Activated CD4-positive, alpha-beta T cell treated with anti-CD3 and anti-CD28 coated beads for 48 hours (primary cell): ENCODE measurements at regions not wholly inside any gene's neighbourhood (a gene's known extent, or its start where the extent isn't known, plus 50 kb on each side); places are given as distances from the start of the nearest gene placed in this dataset.

Experiments used
- DNase-seq: peaks from one replicate; pipeline ENCODE4 v3.0.0-alpha.2; 2020

DNA sequence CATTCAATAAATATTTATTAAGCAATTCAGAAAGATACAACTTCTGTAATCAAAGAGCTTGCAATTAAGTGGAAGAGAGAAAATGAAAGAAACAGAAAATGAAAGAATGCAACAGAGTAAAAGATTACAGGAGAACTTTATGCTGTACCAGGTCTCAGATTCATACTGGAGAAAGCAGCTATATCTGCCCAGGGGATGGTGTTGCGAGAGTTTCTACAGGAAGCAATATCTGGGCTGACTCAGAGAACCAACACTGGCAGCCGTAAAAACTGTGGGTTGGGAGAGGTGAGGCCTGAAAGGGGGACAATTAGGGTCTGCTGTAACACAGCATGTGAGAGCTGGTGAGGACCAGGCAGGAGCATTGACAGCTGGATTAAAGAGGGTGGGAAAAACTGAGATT, 256.7 kb upstream of the TCF21 start:
- DNase-seq, result no peak

DNA sequence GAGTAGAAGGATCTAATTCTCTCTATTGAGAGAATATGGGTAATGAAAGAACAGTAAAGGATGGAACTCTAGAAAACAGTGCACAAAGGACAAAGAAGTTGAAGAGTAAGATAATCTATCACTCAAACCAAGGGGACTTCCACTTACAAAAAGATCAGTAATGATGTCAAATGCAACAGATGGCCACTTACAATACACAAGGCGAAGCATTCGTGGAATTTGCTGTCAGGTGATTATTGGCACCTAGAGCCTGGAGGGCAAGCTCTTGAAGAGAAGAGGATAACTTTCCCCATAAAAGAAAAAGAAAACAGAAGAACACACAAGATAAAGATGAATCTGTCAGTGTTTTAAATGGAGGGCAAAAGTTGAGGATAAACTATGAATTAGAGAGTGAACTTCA, 256.0 kb upstream of the TCF21 start:
- DNase-seq, result no peak

DNA sequence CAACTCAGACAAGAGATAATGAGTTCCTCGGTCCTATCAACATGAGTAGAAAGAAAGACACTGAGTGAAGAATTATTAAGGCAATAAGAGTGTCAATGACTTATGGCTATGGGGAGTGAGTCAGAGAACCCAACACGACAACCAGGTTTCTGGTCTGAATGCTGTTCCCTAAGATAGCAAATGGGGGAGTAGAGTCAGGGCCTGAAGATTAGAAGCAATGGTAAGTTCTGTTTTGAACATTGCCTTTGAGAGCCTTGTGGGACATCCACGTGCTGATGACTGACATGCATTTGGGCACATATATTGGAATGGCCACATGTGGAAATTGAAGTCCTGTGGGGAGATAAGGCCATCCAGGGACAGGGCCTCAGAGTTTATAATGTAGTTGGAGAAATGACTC, 254.4 kb upstream of the TCF21 start:
- no peak for DNase-seq

DNA sequence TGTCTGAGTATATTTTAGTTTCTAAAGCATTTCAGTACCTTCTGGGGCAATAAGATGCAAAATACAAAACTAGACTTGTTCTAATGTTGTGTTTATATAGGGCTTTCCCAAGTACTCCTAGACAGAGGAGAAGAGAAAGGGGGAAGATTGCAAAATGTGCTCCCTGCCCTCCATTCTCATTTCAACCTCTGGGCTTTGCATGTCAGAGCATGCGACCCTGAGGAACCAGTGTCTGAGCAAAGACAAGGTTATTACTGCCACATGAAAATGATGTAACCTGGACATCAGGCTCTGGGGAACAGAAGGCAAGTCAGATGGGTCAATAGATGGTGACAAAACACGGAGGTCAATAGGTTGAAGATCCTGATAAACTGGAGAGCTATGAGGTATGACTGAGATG, 253.5 kb upstream of the TCF21 start:
- no peak for DNase-seq

DNA sequence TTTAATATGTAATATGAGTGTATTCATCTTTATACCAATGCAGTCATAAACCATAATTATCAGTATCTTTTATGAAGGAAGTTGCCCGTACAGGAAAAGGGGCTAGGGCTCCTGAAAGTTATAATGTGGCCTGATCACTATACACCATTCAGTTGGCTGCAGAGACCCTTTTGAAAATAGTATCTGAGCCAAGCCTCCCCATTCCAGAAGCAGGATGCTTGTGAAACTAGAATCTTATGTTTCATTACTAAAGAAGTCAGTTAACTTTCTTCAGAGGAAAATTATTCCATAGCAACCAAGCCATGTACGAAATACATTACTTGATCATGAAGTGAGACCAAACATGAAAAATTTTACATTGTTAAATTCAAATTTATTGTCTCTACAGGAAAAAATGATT, 251.5 kb upstream of the TCF21 start:
- no peak for DNase-seq

DNA sequence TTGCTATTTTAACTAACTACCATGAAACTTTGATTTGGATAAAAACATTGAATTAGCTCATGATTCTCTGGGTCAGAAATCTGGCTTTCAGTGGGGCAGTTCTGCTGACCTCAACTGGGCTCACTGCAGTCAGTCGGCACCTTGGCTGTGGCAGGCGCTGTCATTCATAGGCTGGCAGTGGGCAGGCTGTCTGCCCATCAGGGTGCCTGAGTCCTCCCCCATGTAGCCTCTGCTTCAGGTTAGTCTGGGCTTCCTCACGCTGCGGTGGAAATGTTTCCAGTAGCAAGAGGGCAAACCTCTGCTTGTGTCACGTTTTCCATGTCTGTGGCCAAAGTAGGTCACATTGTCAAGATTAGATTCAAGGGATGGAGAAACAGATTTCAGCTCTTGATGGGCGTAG, 251.0 kb upstream of the TCF21 start:
- DNase-seq, result no peak

DNA sequence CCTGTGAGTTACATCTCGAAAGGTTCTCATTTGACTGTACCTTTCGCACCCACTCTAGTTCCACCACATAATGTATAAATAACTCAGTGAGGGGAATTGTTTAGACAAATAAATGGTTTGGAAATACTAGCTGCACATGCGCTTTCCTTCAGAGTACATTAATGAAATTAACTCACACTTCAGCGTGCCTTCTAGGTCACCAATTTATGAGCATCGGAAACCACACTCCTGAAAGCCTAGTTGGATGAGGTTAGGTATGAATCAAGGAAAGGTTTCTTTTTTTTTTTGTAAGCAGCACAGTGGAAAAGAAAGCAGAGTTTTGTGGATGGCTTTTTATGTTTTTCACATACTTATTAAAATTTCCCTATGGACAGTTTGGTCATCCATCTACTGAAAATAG, 247.8 kb upstream of the TCF21 start:
- no peak for DNase-seq

DNA sequence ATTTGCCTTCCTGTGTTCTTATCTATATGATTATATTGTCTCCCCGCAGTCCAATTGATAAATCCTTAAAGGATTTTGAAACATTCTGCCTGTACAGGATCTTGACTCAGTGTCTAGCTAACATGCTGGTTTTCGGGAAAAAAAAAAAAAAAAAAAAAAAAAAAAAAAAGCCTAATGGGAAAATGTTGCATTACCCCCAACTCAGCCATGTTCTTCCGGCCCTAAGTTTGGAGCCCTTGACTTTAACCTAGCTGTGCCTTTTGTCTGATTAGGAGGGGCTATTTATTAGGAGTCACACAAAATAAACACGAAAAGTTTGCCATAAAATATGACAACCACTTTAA, 244.4 kb upstream of the TCF21 start:
- no peak for DNase-seq

DNA sequence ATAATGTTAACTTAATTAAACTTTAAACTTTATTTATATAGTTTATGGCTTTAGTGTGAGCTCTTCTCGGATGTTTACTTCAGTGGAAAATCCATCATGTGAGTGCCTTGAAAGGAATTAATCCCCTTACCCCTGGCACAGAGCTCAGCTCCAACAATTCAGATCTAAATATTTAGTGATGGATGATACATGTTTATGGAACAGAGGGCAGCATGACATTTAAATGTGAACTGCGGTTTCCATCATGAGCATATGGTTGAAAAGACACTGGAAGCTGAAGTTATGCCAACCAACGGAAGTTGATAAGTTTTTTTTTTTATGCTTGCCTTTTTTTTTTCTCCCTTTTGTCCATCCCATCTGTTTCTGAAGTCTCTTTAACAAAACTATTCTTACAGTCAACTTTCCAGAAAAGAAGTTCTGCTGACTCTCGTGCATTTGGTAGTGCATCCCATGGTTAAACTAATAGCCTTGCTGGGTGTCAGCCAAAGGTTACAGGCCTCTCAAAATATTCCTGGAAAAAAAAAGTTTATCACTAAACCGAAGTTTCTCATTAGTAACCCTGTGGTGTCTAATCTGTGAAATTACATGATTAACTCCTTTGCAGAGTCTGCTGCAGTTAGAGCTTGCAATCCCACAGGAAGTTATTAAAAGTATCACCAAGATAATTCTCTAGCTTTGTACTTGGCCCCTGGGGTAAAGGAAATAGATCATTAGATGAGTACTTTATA, 243.9 kb upstream of the TCF21 start:
- DNase-seq, result no peak

DNA sequence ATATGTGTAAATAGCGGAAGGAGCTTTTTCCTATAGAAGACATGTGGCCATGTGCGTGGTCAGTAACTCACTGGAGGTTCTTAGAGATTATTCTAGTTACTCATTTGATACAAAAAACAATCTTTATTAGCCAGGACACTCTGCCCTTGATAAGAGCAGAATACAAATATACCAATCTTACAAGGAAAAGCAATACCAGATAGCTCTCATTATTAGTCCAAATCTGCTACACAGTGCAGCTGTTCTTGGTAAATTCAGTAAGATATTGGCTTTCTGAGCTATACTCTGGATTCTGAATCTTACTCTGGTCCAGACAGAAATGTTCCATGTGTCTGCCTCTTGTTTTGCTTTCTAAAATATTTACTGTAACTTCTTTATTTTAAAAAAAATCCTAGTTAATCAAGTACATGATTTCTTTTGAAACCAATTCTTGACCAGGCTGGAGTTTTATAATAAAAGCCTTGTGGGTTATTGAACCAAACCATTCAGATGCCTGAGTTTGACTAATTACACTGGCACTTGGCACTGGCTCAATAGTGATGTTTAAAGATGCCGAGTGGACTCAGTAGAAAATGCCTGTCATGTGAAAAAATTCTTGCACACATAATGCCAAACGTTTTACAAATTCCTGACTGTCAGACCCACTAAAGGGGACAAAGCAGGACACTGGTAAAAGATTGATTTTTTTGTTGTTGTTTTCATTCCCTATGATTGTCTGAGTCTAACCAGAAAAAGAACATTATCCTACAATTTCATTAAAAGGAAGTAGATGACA, 242.8 kb upstream of the TCF21 start:
- DNase-seq, result no peak

DNA sequence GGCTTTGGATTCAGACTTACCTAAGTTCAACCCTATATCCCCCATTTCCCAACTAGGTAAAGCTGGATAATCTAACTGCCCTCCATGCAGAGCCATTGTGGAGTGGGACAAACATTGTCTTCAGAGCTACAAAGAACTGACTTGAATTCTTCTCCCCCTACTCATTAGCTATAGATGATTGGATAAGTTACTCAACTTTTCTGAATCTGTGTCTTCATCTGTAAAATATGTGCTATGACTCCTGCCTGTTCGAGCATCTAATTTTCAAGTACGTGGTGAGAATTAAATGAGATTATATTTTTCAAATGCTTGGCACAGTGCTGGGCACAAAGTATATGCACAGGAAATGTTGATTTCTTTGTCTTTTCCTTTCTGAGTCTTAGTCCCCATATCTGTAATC, 240.3 kb upstream of the TCF21 start:
- DNase-seq, result no peak

DNA sequence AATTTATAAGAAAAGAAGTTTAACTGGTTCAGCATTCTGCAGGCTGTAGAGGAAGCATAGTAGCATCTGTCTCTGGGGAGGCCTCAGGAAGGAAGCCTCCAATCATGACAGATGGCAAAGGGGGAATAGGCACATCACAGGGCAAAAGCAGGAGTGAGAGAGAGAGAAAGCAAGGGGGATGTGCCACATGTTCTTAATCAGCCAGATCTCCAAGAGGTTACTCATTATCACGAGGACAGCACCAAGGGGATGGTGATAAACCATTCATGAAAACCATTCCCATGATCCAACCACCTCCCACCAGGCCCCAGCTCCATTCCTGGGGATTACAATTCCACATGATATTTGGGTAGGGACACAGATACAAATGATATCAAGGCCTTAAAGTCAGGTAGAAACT, 217.5 kb upstream of the TCF21 start:
- DNase-seq, result no peak

DNA sequence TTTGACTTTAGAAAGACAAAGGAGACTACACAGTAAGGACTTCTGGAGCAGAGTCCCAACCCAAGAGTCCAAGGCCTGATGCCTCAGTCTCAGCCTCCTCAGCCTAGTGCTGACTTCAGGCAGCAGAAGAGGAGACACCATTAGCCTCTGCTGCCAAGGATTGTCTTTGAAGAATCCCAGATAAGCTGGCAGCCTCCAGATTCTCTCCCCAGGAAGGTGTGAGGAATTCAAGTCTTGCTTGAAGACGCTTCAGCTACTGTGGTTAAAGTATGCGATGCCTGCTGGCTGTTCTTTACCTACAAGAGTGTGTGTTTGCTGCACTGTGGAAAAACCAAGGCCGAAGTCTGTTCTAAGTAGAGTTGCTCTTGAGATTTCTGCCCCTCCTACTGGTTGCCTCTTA, 215.9 kb upstream of the TCF21 start:
- no peak for DNase-seq

DNA sequence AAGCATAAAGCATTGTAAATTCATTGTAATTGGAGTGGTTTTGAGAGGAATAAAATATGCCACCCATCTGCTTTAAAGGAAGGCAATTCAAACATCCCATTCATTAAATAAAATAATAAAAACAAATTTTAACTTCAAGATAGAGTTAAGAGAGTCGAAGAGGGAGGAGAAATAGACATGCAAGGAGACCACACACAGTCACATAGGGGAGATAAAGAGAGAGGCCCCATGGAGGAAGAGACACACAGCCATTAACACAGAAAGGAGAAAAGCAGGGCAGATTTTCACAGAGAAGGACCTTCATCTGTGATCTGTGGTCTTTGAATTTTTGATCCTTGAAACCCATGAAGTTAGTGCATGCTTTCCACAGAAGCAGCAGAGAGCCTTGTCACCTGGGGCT, 214.3 kb upstream of the TCF21 start:
- DNase-seq, result no peak

DNA sequence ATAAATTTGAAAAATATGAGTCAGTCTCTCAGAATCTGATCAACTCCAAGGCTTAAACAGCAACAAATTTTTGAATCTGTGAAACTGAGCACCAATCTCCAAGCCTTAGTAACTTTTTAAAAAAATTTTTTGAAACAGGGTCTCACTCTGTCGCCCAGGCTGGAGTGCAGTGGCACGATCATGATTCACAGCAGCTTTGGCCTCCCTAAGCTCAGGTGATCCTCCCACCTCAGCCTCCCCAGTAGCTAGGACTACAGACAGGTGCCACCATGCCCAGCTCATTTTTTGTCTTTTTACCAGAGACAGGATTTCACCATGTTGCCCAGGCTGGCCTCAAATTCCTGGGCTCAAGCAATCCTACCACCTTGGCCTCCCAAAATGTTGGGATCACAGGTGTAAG, 207.9 kb upstream of the TCF21 start:
- DNase-seq, result no peak

DNA sequence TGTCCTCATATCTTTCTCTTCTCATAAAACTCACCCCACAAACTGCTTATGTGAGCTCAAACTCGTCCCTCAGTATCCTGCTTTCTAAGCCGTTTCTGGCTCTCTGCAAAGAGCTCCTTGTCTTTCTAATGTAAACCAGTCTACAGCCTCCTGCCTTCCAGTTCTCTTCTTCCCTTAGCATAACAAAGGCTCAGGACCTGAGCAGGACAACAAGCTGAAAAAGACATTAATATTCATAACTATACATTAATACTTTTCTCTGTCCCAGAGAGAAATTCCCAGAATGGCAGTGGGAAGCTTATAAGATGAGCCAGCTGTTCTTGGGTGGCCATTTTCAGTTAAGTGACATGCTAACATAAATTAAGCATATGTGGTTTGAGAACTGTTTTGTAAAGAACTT, 207.0 kb upstream of the TCF21 start:
- DNase-seq, result no peak

DNA sequence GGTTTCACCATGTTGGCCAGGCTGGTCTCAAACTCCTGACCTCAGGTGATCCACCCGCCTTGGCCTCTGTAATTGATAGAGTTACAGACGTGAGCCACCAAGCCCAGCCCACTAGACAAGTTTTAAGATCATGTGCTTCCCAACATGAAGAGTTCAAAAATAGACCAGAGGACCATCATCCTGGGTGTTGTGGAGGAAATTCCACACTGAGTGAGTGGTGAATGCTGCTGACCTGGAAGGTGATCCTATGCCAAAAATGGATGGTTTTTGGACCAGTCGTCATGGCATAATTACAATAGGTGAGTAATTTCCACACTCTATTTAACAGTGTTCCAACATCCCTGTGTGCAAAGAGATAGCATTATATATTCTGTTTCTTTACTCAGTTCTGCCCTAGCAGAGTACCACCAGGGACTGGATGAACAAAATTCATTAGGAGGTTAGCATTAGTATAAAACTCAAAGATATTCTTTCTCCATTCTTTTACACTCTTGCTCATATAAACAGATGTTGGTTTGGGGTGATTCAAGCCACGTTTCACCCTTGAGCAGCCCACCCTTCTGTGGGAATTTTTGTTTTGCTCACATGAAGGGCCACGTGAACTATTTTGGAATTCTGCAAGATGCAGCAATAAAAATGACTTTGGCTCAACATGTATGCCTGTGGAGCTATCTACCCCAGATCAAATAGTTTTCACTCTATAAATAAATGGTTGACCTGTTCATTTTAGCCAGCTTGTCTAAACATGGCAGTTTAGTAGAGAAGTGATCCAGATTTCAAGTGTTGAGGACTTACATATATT, 206.2 kb upstream of the TCF21 start:
- DNase-seq, result no peak

DNA sequence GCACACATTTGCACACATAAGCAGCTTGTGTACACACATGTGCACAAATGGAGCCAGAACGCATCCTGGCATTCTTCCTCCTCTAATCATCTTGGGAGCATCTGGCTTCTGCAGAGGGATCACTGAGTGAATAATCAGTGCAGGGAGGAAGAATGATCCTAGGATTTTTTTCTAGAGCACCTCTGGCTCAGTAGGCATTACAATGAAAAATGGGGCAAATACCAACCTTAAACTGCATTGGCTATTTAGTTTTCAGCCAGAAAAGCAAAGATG, 205.7 kb upstream of the TCF21 start:
- no peak for DNase-seq

DNA sequence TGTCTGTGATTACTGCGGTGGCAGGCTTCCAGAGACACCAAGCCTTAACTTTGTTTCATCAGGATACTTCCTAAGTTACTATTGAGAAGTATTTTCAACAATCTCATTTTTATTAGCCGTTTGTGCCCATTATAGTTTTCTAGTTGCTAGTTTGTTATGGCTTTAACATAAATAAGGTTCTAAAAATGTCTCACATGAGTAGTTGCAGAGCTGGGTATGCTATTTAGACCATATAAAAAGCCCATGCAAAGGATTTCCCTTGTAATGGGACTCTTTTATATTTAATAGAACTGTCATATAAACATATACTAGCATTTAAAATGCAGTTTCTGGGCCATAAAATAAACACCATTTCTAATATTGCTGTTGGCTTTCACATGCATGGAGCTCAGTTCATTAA, 205.3 kb upstream of the TCF21 start:
- no peak for DNase-seq

DNA sequence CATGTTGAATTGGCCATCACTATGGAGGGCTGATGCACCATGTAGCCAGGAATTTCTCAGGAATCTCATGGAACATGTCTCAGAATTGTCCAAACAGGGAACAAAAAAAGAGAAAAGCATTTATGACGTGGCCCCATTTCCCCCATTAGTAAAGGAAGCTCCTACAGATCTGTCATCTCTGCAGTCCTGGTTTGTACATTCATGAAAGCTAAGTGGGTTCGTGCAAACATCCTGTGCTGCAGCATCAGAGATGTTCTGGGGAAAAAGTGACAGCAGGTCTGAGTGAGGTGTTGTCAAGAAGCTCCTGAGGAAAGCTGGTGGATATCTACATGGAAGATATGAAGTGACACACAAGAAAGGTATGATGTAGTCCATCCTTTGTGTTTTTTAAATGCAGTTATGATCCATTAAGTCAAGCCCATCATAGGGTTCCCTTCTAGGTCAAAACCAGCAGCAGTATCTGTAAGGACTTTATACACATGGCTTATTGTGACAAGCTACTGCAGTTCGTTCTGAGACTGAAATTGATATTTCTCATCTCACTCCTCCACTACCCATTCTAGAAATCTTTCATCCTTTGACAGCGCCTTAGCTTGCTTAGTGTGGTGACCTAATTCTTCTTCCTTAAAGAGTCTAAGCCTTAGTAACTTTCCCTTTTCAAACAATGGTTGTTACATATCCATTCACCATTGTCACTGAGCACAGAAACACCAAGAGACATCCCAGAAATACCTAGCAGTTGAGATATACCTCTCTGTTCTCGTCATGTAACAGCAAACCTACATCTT, 200.0 kb upstream of the TCF21 start:
- DNase-seq, result no peak

DNA sequence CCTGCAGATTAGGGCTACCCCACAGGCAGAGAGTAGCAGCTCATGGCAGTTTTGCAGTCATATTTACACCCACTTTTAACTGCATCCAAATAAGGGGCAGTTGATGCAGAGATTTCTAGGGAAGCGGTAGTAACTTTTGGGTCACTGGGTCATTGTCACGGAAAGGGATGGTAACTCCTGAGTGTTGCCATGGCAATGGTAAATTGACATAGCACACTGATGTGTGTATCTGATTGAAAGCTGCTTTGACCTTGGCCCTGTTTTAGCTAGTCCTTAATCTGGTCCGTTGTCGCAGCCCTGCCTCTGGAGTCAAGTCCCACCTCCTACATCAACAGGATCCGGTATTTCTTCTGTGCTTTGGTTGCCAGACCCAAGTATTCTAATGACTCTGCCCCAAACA, 199.1 kb upstream of the TCF21 start:
- DNase-seq, result no peak

DNA sequence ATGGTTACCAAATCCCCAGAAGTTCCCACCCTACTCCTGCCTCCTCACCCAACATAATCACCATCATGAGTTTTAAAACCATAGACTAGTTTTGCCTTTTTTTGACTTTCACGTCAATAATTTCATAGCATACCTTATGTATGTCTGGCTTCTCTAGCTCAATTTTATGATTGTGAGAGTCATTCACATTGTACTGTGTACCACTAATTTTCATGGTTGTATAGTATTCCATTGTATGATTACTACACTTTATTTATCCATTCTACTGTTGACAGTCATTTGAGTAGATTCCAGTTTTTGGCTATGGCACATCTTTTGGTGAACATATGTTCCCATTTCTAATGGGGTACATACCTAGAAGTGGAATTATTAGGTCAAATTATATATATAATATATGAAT, 195.3 kb upstream of the TCF21 start:
- DNase-seq, result no peak

DNA sequence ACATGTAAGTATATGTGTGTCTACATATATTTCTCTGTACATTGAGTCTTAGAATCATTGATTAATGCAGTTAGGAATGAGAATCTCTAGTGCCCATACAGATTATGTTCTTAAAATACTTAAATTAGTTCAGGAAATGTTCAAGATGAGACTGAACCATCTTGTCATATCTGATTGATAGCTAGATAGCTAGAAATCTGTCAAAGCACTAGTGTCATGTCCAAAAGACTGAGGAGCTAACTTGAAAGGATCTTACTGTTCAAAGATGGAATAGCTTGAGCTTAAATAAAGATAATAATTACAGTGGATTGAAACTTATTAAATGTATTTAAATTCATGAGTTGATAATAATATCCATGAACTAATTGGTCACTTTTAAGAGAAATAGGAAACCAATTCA, 191.7 kb upstream of the TCF21 start:
- no peak for DNase-seq

DNA sequence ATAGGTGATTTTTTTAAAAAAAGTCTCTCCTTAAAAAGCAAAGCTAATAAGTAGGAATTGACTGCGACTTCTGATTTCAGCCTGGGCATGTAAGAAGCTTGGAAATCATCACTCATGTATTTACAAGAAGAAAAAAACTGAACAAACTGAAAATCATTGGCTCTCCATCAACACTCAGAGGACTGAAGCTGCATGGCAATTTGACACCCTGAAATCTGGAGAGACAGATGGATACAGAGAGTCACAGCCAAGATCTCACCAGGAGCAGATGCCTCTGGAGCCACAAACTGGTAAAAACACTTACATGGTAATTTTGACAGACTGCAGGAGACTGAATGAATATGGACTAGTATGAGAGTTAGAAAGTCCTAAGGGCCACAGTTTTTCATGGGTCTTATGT, 191.2 kb upstream of the TCF21 start:
- no peak for DNase-seq
